AG04449 (cell line): ENCODE measurements at regions not wholly inside any gene's neighbourhood (a gene's known extent, or its start where the extent isn't known, plus 50 kb on each side); places are given as distances from the start of the nearest gene placed in this dataset.

Source experiments
- CTCF ChIA-PET: fragments of 350-600 bp; formaldehyde crosslinking; extraction: SDS; loops from one replicate; lab custom pipeline; 2021; ENCODE audit warnings: antibody characterized with exemption; lab: Yijun Ruan, JAX
- POLR2A ChIA-PET: fragments of 400-600, 350-600 bp; formaldehyde crosslinking; extraction: SDS; loops from one replicate; lab custom pipeline; 2020; ENCODE audit warnings: antibody characterized with exemption, inconsistent platforms; lab: Yijun Ruan, JAX
- DNase-seq: peaks from one replicate; pipeline ENCODE4 v3.0.0-alpha.2; 2010; ENCODE audit warnings: low read depth, low spot score
- H3K4me3 ChIP-seq: 2 replicates; pipeline ENCODE4 v1.5.1; 2011; ENCODE audit warnings: low read depth, mild to moderate bottlenecking, control low read depth, low read length
- CTCF ChIP-seq: IDR thresholded peaks from one replicate; pipeline ENCODE4 v1.5.1; 2011; ENCODE audit warnings: mild to moderate bottlenecking, moderate library complexity, low read length, control low read depth, inconsistent platforms; ENCODE audit not compliant: insufficient read depth; ENCODE audit errors: missing control alignments

- CTCF ChIA-PET = no interaction called here
- POLR2A ChIA-PET = no interaction called here
- DNase-seq = no peak
- H3K4me3 ChIP-seq = no peak overlapping the region
- no peak for TF ChIP-seq CTCF
These were observed 248.3 kb downstream of the KCNE4 start for GRCh38 chr2:223300326-223300725.

- H3K4me3 ChIP-seq = no peak overlapping the region
- CTCF ChIA-PET = interaction anchor here (0.6 to 1.7 kb wide), 7 partner anchors 10 to 492 kb away, joined by 3 to 5 read pairs (median 4); no protein-coding TSS in a partner anchor
- no peak for DNase-seq
- peak; percentile 64 for TF ChIP-seq CTCF
- POLR2A ChIA-PET = no interaction called here
These were observed 254.4 kb downstream of the KCNE4 start for GRCh38 chr2:223306371-223306770.

- CTCF ChIA-PET = interaction anchor here (1.0 kb wide), 1 partner anchor 9 kb away, joined by 3 read pairs; no protein-coding TSS in a partner anchor
- no peak for DNase-seq
- POLR2A ChIA-PET = no interaction called here
- H3K4me3 ChIP-seq = no peak overlapping the region
- no peak for TF ChIP-seq CTCF
These were observed 260.1 kb downstream of the KCNE4 start for GRCh38 chr2:223311889-223312680.

GRCh38 chr2:223313101-223313500 is 261.1 kb downstream of the KCNE4 start:
- DNase-seq = no peak
- POLR2A ChIA-PET = no interaction called here
- no peak for TF ChIP-seq CTCF
- H3K4me3 ChIP-seq = no peak overlapping the region
- CTCF ChIA-PET = no interaction called here

- ChIA-PET CTCF (no interaction called here), POLR2A (no interaction called here)
- DNase-seq = no peak
- no peak for TF ChIP-seq CTCF
- H3K4me3 ChIP-seq = no peak overlapping the region
These were observed 262.8 kb downstream of the KCNE4 start for GRCh38 chr2:223314811-223315210.

GRCh38 chr2:223315813-223316212 is 263.8 kb downstream of the KCNE4 start:
- ChIA-PET POLR2A (no interaction called here), CTCF (interaction anchor here (0.6 to 1.6 kb wide), 4 partner anchors 9 to 482 kb away, joined by 3 to 5 read pairs (median 4); no protein-coding TSS in a partner anchor)
- TF ChIP-seq CTCF = no peak
- no peak for DNase-seq
- no peak overlapping the region for H3K4me3 ChIP-seq
